Breast epithelium (tissue), 3 donors: ENCODE measurements at regions not wholly inside any gene's neighbourhood (a gene's known extent, or its start where the extent isn't known, plus 50 kb on each side); places are given as distances from the start of the nearest gene placed in this dataset.

Source experiments
- POLR2A ChIP-seq: fragments of 450-650 bp; IDR thresholded peaks from one replicate; pipeline ENCODE4 v1.6.1; 2016; ENCODE audit warnings: antibody characterized with exemption, mild to moderate bottlenecking, moderate library complexity
- POLR2AphosphoS5 ChIP-seq, 3 donors: sonication (generic); formaldehyde crosslinking; IDR thresholded peaks; one replicate each; pipeline ENCODE4 v1.6.1; 2017; ENCODE audit warnings: antibody characterized with exemption in 3 of 3
- TF ChIP-seq, protein P1 (sequence below), 3 donors: fragments of 450-650 bp; IDR thresholded peaks; one replicate each; pipeline ENCODE4 v1.5.1; 2016 to 2017; ENCODE audit warnings: antibody characterized with exemption in 3 of 3, mild to moderate bottlenecking in 3 of 3, moderate library complexity in 3 of 3

- TF ChIP-seq, protein P1, sequence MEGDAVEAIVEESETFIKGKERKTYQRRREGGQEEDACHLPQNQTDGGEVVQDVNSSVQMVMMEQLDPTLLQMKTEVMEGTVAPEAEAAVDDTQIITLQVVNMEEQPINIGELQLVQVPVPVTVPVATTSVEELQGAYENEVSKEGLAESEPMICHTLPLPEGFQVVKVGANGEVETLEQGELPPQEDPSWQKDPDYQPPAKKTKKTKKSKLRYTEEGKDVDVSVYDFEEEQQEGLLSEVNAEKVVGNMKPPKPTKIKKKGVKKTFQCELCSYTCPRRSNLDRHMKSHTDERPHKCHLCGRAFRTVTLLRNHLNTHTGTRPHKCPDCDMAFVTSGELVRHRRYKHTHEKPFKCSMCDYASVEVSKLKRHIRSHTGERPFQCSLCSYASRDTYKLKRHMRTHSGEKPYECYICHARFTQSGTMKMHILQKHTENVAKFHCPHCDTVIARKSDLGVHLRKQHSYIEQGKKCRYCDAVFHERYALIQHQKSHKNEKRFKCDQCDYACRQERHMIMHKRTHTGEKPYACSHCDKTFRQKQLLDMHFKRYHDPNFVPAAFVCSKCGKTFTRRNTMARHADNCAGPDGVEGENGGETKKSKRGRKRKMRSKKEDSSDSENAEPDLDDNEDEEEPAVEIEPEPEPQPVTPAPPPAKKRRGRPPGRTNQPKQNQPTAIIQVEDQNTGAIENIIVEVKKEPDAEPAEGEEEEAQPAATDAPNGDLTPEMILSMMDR (IDR thresholded peaks at IDR 0.05) = no peak
- TF ChIP-seq POLR2A (no peak), POLR2AphosphoS5 (IDR thresholded peaks at IDR 0.05) (no peak)
Observed at GRCh38 chr12:92292016-92292415, 146.4 kb upstream of the BTG1 start.
